NCI-H2227 (cell line): ENCODE measurements at regions not wholly inside any gene's neighbourhood (a gene's known extent, or its start where the extent isn't known, plus 50 kb on each side); places are given as distances from the start of the nearest gene placed in this dataset.
"Not testable (repeated sequence)": the region's sequence is repeated elsewhere in the genome, so short reads cannot be mapped to it uniquely, and the experiment has no call there.

Source experiments
- DNase-seq: peaks from one replicate; lab custom pipeline; 2025; ENCODE audit not compliant: unreplicated experiment; lab: John Stamatoyannopoulos, UW

DNA sequence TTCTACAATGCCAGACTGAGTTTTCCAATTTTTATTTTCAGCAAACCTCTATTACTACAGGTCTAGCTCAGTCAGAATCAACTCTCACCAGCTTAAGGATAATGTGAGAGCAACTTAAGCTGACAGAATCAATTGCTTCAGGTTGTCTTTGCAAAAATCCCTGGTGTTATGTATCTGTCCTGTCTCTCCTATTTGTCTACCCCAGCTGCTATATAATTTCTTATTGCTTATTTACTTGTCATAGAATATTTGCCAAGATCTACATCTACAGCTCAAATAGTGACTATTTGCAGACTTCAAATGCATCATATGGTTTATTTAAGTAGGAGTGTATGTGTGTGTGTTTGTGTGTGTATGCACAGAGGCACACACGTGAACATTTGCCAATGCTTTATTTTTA lies 54.1 kb downstream of the FOXG1 start:
- no peak for DNase-seq

DNA sequence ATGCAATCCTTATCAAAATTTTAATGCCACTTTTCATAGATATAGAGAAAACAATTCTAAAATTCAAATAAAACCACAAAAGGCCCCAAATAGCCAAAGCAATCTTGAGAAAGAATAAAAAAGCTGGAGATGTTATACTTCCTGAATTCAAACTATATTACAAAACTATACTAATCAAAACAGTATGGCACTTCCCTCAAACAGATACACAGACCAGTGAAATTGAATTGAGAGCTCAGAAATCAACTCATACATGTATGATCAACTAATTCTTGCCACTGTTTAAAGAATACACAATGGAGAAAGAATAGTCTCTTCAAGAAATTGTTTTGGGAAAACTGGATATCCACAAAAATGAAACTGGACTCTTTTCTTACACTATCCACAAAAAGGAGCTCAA lies 55.4 kb downstream of the FOXG1 start:
- no peak for DNase-seq

DNA sequence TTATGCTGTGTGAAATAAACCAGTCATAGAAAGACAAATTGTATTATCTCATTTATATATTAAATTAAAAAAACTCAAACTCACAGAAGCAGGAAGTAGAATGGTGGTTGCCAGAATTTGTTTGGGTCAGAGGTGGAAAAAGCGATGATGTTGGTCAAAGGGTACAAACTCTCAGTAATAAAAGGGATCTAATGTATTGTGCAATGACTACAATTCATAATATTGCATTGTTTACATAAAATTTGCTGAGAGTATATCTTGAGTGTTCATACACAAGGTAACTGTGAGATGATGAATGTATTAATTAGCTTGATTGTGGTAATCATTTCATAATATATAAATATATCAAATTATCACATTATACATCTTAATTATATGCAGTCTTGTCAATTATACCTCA lies 56.7 kb downstream of the FOXG1 start:
- DNase-seq = no peak

DNA sequence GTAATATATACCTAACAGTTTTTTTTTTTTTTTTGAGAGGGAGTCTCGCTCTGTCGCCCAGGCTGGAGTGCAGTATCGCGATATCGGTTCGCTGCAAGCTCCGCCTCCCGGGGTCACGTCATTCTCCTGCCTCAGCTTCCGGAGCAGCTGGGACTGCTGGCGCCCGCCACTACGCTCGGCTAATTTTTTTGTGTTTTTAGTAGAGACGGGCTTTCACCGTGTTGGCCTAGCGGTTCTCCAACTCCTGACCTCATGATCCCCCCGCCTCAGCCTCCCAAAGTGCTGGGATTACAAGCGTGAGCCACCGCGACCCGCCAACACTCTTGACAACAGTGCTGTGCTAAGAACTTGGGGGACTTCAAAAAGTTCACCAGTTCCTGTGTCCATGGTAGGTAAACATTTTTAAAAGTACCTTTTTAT lies 63.5 kb downstream of the FOXG1 start:
- DNase-seq = no peak

DNA sequence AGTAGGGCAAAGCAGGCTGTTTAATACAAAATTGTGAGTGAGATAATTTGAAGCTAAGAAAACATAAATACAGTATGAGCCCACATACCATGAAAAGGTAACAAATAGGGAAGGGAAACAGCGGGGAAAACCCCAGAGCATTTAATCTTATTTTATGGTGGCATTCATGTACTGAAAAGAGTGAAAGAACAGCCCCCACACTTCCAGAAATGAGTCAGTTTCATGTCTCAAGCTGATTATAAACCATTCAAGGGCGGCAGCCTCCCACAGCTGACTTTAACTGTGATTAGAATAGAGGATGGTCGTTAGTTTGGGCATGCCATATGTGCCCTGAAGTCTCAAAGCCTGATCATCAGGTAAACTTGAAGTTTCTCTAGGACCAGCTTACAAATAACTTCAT lies 64.5 kb downstream of the FOXG1 start:
- no peak for DNase-seq

DNA sequence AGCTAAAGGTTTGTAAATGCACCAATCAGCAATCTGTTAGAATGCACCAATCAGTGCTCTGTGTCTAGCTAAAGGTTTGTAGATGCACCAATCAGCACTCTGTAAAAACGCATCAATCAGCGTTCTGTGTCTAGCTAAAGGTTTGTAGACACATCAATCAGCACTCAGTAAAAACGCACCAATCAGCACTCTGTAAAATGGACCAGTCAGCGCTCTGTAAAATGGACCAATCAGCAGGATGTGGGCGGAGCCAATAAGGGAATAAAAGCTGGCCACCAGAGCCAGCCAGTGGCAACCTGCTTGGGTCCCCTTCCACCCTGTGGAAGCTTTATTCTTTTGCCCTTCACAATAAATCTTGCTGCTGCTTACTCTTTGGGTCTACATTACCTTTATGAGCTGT lies 76.0 kb downstream of the FOXG1 start:
- DNase-seq = not testable (repeated sequence)

DNA sequence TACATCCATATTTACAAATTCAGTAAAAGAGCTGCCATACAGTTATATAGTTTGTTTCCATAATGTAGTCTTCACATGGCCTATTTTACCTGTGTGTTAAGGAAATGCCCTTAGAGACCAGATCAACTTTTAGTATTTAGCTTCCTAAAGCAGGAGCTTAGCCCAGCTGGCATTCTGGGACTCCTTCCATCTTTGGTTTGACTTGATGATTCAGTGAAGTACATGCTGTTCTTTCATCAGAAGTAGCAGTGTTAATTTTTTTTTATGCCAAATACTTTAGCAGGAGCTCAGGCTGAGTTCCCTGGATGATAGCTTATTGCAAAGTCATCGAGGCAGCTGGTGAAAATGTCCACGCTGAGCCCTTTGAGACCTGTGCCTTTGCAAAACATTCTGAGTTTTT lies 101.0 kb downstream of the FOXG1 start:
- no peak for DNase-seq

DNA sequence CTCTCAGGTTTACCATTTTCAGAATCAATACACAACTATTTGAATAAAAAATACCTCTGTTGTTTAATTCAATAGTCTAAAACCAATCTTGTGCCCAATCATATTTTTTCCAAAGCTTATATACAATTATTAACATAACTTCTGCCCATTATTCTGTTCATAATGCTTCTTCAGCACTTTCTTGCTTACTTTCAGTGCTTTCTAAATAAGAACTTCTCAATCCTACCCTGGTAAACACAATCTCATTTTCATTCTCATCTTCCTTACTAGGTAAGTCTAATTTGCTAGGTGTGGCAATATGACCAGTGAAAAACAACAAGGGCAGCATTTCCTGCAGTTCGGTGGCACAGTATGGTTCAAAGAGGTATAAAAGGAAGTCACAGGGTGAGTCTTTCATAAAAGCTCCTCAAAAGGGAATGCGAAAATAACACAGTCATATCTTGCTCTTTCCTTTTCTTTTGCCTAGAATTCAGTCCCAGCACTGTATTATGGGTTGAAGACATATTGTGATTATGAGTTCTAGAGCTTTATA lies 103.5 kb downstream of the FOXG1 start:
- DNase-seq = no peak

DNA sequence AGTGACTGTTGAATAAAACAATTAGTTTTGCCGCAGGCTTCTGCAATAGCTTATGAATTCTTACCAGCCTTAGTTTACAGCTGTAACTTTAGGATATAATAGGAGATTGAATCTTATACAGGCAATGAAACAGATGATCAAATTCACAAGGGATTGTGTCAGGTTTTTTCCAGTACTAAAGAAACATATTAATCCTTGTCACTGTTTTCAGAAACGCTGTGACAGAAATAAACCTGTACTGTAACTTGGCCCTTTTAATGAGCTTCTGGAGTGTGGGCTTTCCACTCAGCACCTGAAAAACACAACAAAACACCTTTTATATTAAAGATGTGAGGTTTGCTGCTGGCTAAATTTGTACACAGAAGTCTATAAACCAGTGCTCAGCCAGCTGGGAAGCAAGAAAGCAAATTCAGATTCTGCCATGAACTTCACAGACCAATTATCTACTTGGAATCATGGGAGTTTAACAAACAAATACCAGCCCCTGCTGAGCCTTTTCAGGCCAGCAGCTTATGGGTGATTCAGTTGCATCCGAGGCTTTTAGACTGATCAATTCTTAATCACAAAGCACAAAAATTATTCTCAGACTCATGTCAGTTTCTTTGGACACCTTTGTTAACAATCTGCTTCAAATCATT lies 109.5 kb downstream of the FOXG1 start:
- DNase-seq = peak; percentile 72

DNA sequence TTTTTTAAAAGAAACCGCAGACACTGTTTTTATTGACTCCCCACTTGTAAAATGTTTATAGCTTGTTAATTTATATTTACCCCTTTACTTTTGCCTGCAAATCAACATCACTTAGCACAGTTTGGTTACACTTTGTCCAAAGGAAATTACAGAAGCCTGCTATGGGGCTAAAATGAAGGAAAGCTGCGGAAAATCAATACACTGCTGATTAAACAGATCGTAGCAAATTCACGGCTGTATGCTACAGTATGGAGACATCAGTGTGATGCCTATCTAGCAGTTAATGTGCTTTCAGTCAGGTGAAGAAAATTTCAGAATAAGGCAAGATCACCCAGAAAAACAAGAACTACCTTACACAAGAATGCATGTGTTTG lies 110.0 kb downstream of the FOXG1 start:
- peak; percentile 57 for DNase-seq

DNA sequence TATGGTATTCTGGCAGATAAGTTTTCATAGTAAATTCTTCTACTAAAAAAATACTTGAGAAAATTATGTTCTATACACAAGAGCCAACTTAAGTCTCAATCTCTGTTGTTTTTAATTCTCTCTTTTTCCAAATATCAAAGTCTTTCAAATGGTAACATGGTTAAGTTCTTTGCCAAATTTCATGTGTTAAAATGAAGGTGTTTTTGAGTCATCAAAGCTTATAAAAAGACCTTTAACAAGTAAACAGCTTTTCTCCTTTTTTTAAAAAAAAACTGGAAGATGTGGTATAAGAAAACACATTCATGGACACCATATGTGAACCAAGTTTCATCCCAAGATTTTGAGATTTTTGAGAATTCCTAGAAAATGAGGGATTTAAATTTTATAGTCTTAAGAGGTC lies 111.3 kb downstream of the FOXG1 start:
- no peak for DNase-seq

DNA sequence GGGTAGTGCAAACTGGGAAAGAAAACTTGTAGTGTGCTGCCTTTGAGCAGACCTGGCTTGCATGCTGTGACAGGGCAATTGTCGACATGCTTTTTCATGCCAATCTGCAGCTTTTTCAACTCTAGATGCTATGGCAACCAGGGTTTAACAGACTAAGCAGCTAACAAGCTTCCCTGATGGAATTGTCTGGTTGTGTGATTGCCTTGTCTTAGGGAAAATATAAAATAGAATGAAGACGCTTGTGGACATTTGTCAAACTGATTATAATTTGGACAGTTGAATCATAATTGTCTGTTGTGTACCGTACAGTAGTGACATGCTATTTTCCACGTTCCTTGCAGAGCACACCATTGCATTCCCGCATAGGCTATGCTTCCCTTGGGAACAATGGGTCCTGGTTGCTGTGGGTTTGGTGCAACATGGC lies 113.0 kb downstream of the FOXG1 start:
- DNase-seq = peak; percentile 77

DNA sequence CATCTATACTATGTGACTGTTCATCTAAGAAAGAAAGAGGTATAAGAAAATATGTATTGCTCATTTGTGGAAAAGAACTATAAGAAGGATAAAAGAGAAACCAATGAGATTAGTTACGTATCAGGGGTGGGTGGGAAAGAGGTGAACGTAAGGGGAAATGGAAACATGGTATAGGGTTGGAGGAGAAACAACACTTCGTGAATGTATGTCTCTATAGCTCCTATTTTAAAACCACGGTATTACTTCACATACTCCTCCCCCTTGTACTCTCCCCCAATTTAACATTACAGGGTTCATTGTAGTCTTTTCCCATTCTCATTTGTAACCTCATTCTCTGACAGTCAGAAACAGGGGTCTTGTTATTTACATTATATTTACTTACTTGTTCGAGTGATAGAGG lies 120.4 kb downstream of the FOXG1 start:
- DNase-seq = no peak

DNA sequence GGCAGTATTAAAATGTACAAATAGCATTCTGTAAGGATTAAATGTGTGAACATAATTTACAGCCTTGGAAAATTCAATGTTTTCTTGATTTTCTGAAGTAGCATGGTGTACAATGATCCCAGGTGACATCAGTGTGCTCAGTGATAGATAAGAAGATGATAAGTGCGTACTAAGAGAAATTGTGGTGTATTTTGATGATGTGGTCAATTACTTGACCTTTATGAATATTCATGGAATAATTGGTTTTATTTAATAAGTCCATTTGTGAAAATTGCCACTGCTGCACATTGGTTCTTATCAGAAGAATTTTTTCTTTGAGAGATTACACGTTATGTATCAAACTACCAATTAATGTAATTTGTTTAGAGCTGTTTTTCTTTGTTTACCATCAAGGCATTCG lies 128.8 kb downstream of the FOXG1 start:
- DNase-seq = no peak

DNA sequence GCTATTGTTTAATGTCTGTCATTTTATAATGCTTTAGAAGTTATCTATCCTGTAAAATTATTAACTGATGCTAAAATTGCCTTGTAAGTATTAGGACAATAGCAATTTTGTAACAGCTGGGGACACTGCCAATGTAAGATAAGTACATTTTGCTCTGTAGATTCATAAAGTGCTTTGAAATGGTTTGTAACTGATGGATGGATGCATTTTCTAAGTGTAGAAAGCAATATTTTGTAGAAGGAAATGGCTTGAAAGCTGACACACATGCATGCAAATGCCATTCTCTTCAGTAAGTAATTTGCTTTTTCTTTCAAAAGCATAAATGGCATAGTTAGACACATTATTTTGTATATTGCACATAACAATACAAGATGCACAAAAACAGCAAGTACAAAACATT lies 129.8 kb downstream of the FOXG1 start:
- no peak for DNase-seq

DNA sequence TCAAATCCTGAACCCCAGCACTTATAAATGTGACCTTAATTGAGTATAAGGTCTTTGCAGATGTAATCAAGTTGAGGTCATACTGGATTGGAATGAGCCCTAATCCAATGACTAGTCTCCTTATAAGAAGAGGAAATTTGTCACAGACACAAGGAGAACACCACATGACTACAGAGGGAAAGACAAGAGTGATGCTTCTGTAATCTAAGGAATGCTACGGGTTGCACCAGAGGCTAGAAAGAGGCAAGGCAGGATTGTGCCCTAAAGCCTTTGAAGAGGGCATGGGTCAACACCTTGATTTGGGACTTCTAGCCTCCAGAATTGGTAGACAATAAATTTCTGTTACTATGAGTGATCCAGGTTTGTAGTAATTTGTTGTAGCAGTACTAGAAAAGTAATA lies 135.0 kb downstream of the FOXG1 start:
- DNase-seq = no peak

DNA sequence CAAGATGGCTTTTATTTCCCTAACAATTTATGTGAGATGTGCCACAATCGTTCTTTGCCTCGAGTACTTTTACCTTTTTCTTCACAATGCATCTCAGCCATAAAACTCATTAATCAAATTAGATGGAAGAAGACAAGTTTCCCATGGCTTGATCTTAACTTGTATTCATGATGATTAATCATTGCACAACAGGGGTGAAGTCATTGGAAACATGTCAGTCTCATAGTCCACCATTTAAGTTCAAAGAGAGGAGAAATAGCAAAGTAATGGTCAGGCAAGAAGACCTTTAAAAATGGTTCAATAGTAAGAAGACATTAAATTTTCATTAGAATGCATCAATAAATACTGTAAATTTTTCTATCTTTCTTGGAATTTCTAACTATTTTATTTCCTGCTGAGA lies 136.3 kb downstream of the FOXG1 start:
- no peak for DNase-seq

DNA sequence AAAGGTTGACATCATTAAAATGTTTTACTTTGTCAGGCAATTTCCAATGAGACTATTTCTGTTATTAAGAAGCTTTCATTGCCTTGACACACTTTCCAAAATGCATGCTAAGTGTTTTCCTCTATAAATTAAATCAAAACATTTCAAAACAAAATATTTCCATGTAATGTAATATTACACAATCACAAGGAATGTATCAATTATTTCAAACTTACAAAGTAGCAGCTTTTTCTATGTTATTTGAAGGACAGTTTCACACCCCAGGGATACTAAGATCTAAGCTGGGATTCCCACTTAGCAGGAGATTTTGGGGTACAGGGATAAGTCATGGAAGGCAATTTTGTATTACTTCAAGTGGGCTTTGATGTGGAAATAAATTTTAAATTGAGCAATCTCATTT lies 144.9 kb downstream of the FOXG1 start:
- DNase-seq = no peak

DNA sequence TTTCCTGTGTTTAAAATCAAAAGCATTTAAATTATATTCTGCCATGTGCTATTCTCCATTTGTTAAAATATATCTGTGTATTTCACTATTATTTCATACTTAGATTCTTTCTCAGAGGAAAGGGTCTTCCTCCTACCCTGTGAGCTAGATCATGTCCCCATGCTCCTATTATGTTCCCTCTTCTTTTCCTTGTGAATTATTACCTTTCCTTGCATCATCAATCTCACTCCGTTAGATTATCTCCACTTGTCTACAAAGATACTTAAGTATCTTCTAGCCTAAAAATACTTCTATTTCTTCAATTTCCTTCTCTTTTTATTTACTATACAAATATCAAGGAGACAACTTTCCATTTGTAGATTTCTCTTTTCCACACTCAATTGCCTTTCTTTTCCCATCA lies 146.5 kb downstream of the FOXG1 start:
- no peak for DNase-seq

DNA sequence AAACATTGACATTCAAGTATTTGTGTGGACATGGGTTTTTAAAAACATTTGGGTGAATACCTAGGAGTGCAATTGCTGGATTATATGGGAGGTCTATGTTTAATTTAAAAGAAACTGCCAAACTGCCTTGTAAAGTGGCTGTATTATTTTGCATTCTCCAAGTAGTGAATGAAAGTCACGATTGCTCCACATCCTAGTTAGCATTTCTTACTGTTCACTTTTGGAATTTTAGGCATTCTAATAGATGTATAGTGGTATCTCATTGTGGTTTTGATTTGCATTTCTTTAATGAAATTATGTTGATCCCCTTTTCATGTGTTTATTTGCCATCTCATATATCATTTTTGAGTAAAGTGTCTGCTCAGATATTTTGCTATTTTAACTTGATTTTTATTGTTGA lies 159.5 kb downstream of the FOXG1 start:
- no peak for DNase-seq

DNA sequence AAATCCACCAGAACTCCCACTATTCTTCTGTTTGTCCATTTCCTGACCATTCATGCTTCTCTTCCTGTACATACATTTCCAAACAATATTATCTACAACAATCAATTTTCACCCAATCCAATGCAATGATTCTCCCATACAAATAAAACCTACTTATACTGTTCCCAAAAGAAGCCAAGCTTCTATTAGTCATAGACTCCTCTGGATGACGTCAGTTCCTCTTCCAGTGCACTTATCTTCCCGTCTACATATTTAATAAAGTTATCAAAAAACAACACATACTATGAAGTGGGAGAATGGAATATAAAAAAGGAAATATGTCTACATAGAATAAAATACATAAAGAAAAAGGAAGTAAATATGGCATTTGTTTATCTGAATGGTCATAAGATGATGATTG lies 165.4 kb downstream of the FOXG1 start:
- DNase-seq = no peak

DNA sequence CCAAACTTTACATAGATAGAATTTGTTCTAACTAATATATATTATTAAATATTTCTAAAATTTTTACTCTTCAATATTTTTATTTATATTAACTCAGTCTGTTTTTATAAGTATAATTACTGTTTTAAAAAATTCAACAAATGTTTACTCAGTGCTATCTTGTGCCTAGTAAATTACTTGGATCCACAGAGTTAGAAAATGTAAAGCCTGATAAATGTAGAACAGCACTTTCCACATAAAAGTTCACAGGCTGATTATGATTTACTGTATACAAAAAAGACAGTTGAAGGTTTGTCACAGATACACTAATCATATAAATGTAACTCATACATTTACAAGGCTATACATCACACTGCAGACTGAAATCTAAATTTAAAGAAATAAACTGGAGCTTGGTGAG lies 170.0 kb downstream of the FOXG1 start:
- DNase-seq = no peak

DNA sequence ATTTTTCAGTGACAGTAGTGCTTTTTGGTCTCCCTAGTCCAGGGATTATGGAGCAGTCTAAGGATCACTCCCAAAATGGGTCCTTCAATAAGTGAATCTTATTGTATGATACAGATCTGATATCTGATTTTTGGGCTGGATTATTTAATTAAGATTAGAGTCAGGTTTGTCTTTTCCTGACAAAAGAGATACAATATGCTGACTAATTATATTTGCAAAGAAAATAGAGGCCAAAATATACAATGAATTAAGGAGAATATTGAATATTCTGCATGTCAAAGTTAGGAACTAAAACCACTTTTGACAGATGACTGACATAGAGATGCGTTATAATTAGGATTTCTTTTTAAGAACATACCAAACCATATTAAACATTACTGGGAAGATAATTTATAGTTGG lies 175.2 kb downstream of the FOXG1 start:
- no peak for DNase-seq
